NCI-H82 (cell line): ENCODE measurements at regions not wholly inside any gene's neighbourhood (a gene's known extent, or its start where the extent isn't known, plus 50 kb on each side); places are given as distances from the start of the nearest gene placed in this dataset.

Source experiments
- DNase-seq: peaks from one replicate; lab custom pipeline; 2025; lab: John Stamatoyannopoulos, UW

DNA sequence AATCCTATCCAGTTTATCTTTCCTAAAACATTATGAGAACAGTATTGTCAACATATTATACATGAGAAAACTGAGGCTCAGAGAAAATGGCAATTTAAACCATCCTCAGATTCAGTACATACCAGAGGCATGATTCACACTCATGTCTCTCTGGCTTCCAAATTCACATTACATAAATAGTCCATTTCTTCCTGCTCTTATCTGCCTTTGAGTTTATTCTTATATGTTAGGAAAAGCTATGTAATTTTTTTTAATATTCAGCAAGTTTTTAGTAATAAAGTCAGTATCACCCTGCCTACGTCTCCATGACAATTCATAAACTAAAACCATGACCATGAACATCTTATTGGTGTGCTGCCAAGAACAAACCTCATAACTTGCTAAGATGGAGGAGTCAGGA, 1260.2 kb upstream of the SORCS1 start:
- no peak for DNase-seq

DNA sequence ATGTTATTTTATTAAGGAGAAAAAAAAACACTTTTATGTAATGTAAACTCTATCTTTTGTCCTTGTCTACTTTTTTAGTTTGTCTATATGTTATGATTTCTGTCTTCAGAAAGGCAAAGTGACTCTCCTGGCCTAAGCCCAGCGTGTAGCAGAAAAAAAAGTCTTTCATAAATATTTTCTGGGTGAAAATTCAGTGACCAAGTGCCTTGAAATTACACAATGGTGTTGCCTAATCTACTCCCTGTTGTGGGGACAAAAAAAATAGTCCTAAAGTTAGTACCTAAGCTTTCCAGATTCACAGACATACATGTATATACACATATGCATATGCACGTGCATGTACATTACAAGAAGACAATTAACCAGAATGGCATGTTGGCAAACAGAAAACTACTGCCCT, 1257.8 kb upstream of the SORCS1 start:
- no peak for DNase-seq

DNA sequence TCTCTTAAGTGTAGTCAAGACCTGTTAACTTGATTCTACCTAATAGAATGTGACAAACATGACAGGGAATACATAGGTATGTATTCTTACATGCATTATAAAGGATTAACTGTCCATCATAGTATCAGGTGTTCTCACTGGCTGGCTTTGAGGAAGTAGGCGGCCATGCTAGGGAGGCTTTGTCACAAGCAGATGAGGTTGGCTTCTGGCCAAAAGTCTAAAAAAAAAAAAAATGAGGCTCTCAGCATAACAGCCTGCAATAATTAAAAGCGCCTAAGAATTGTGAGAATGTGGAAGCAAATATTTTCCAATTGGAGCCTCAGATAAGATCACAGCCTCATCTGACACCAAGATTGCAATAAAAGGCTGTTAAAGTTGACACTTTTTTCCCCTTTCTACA, 1256.8 kb upstream of the SORCS1 start:
- peak; percentile 71 for DNase-seq

DNA sequence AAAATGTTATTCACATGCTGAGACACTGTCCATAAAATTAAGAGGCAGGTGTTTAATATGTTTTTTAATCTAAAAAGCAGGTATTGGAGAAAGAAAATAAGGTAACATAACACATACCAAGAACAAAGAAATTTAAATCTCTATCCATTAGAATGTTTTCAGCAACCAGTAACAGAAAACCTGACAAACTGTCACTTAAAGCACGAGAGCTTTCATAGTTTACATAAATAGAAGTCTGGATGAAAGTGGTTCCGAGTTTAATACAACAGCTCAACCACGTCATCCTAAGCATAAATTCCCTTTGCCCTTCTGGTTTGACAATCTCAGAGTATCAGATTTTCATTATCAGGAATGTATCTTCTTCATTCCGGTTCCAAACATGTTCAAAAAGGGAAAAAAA, 1249.4 kb upstream of the SORCS1 start:
- no peak for DNase-seq

DNA sequence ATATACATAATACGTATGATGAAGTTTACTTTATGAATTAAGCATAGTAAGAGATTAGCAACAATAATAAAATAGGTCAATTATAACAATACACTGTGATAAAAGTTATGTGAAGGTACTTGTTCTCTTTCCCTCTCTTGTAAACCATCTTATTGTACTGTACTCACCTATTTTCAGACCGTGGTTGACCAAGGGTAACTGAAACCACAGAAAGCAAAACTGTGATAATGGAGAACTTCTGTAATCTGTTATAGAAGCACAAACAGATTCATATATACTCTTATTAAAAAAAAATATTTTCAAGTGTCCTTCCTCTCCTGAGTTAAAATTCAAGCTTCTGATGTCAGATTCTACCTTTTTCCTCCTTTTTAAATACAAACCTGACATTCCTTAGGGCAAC, 1247.8 kb upstream of the SORCS1 start:
- DNase-seq = no peak

DNA sequence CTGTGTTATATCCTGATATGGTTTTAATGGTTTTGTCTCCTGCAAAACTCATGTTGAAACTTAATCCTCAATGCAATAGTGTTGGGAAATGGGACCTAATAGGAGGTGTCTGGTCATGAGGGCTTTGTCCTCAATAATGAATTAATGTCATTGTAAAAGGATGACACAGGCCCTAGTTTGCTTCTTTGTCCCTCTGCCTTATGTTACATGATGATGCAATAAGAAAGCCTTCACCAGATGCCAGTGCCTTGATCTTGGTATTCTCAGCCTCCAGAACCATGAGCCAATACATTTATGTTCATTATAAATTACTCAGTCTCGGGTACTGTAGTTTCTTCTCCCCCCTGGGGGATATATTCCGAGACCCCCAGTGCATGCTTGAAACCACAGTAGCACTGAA, 1247.4 kb upstream of the SORCS1 start:
- DNase-seq = peak; percentile 50

DNA sequence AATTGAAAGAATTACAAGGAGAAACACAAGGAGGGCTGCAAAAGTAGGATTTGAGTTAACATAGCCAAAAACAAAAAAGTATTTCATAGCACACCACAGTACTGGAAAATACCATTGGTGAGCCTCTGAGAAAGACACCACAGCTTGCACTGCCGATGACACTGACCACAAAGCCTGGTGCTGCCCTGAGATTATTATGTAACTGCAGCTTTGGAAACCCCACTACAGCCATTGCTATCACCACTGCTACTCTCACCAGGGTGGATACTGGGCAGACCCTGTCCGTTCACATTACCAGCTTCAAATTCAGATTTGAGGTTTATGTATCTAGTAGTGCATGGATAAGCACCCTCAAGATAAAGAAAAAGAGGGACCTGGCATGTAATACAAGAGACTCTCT, 1246.7 kb upstream of the SORCS1 start:
- no peak for DNase-seq

DNA sequence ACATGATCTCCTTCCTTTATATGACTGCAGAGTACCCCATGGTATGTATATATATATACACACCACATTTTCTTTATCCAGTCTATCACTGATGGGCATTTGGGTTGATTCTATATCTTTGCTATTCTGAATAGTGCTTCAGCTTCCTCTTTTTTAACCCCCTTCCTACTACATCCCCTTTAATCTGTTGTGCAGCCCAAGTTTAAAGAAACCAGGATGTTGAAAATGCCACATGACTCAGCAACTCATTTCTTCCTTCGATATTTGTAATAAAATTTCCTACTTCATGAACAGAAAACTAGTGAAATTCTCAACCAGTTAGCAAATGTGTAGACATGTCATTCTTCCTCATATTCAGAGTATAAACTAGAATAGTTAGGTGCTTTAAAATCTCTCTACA, 1245.7 kb upstream of the SORCS1 start:
- no peak for DNase-seq

DNA sequence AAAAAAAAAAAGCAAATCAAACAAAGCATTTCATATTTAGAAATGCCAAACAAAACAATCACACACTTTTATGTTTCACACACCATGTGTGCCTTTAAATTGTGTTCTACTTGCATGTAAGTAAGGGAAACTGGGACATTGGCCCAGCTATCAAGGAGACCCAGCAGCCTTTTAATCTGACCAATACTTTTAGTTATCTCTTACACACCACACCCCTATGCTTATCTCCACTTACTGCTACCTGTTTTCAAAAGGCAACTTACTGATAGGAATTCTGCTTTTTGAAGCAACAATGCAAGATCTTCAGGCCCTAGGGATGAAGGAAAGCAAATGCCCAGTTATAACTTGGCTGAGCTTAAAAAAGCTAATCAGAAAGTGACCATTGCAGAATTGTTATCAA, 1244.8 kb upstream of the SORCS1 start:
- DNase-seq = no peak

DNA sequence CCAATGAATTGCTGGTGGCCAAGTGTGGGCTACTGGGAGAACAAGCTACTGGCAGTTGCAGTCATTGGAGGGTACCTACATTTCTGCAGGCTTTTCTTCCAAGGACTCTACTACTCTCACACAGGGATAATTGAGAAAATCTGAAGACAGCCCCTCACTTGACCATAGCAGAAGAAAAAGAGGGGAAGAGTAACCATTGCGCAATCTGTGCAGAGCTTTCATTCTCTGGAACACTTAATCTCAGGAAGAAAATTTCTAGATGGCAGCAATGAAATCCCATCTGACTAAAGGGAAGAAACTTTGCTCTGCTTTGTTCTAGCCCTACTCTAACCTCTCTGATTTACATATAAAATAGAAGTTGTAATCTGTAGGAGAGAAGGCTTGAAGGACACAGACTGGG, 1239.6 kb upstream of the SORCS1 start:
- DNase-seq = no peak

DNA sequence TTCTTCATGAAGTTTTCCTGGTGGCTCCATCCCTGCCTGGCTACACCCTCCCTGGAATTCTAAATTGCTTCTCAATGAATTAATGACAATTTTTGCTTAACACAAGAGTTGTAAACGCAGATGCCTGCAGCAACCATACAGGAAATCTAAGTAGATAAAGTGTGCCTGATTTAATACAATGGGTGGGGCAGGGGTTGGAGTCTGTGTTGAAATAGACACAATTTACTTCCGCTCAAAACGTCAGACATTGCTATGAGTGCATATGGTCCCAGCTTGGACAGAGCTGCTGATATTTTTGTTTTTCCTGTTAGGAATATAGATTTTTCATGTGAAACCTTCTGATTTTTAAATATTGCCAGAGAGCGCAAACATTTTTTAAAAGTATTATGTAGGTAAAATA, 1235.0 kb upstream of the SORCS1 start:
- DNase-seq = no peak

DNA sequence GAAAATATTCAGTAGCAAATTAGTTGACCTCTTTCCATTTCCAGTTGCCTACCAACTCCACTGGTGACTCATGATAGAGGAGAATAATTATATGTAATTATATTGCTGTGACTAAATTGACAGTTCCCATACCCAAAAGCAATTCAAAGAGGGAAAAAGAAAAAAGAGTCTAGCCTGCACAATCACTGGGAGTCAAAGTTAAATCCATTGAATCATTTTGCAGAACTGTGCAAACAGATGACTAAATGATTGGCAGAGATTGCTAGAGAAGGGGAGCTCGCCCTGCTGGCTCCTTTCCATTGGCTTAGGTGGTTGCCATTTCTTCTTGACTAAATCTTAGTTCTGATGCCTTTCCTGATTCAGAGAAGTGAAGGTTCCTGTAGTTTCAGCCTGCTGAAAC, 1228.6 kb upstream of the SORCS1 start:
- no peak for DNase-seq

DNA sequence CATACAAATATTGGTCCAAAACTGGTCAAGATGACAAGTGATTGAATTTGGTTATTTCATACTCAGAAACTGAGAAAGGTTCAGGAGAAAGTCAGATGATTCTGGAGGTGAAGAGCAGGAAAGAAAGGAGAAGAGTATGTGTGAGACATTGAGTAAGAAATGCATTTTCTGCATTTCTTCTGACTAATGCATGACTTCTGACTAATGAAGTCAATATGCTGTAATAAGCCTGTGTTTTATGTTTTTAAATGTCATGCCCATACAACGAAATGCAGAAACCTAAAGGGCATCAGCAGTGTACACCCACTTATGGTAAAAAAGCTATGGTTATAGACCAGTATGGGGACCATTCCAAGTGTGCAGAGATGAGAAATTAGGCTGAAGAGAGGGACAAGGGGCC, 1227.8 kb upstream of the SORCS1 start:
- no peak for DNase-seq

DNA sequence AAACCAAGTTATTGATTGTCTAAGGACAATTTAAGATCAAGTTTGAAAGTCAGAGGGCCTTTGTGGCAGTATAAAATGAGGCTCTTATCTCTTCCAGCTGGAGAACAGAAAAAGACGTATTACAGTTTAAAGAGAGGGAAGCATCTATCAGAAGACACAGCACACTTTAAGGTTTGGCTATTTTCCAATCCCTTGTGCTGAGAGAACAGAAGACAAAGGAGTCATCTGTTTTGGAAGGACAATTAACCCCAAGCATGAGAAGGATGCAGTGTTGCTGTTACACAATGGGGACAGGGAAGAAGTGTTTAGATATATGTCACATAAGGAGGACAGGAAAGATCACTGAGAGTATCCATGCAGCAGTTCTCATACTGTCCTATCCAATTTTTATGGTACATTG, 1224.2 kb upstream of the SORCS1 start:
- no peak for DNase-seq

DNA sequence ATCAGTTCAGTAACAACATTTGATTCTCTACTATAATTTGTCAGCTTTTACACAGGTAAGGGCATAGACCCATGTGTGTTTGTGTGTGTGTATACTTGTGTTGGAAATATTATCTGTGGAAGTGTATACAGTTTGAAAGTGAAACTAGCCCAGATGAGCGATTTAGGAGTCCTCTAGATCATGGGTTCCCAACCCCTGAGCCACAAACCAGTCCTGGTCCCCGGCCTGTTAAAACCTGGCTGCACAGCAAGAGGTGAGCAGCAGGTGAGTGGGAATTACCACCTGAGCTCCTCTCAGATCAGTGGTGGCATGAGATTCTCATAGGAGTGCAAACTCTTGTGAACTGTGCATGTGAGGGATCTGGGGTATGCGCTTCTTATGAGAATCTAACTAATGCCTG, 1221.5 kb upstream of the SORCS1 start:
- DNase-seq = no peak

DNA sequence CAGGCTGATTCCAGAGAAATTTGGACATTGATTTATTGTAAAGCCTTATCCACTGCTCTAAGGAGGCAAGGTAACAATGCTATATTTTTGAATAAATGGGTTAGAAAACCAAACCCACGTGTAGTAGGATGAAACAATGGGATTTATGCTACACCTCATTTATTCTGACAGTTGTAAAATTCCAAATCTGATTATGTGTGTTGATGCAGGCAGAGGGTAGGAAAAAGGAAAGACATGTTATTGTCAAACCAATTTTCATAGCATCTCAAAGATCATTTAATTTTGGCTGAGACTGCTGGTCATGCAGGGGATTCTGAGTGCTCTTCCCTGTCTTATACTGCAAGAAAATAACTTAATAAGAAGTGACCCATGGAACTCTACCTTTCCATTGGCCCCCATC, 1219.9 kb upstream of the SORCS1 start:
- DNase-seq = no peak

DNA sequence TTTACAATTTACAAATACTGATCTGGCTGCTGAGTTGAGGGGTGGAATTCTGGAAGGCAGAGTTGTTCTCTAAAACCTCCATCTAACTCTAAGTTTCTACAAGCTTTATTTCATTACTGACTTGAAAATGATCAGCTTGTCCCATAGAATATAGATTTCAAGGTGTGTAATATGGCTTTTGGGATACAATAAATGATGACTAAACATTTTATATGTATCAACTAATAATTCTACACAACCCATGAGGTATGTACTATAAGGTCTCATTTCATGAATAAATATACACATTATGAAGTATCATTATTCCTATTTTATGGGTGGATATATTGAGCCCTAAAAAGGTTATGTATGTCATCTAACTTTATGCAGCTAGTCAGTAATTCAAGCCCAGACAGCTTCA, 1214.3 kb upstream of the SORCS1 start:
- no peak for DNase-seq

DNA sequence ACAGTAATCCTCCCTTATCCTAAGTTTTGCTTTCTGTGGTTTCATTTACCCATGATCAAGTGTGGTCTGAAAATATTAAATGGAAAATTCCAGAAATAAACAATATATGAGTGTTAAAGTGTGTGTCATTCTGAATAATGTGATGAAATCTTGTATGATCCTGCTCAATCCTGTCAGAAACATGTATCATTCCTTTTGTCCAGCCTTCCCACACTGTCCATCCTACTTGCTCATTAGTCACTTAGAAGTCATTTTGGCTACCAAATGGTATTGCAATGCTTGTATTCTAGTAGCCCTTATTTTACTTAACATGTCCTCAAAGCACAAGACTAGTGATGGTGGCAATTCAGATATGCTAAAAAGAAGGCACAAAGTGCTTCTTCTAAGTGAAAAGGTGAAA, 1211.2 kb upstream of the SORCS1 start:
- DNase-seq = no peak

DNA sequence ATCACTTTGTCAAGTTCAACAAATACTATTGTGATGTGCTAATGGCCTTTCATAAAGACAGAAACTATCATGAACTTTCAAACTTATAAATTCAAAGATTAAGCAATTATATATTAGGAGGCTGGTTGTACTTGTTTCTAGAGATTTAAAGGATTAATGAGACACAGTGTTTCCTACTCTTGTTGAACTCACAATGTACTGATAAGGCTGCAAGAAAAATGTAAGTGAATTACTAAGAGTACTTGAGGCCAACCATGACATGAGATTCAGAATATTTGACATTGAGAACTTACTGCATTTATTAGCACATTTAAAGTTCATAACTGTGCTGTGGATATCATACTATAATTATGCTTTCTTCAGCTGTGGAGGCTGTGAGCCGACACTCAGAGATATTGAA, 1210.5 kb upstream of the SORCS1 start:
- DNase-seq = no peak

DNA sequence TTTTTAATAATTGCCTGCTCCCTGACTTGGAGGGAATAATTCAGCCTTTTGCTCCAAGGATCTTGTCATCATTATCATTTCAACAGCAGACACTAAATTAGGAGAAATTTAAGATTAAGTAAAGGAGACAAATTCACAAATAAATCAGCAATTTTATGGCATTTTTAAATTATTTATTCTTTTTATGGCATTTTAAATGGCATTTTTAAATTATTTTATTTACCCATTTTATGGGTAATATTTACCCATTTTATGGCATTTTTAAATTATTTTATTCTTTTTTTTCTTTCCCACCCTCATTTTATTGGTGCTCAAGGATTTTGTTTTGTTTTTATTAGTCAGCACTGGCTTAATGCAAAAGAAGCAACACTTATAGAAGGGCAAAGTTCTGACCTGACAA, 1201.0 kb upstream of the SORCS1 start:
- no peak for DNase-seq

DNA sequence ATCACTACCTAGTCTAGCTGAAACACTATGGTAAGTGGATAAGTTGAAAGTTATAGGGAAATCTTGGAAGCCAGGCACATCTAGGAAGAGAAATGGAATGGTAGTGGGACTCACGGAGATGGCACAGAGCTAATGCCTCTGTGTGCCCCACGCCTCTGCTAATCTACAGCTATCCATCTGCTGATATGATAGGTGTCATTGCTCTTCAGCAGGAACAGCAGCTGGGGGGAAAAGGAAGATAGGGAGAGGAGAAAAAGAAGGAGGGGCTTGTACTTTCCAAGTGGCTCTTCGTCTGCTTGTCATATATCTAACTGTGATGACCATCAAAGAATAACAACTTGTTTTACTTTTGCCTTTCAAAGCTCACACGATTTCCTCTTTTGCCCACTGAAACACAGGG, 1199.1 kb upstream of the SORCS1 start:
- DNase-seq = peak; percentile 69

DNA sequence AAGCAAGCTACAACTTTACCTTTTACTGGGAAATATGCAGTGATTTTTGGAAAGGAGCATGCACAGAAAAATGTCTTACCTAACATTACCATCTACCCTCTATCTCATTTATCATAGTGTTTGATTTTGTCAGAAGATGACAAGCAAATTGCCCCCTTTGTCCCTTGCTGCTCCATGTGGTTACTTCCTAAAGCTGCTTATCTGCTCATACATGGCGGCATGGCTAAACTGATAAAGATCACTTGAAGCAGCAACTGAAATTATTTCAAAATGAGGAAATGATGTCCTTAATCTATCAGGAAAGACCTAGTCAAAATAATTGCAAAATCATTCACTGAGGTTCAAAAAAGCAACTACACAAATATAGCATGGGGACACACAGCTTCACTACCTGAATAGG, 1198.5 kb upstream of the SORCS1 start:
- DNase-seq = peak; percentile 5

DNA sequence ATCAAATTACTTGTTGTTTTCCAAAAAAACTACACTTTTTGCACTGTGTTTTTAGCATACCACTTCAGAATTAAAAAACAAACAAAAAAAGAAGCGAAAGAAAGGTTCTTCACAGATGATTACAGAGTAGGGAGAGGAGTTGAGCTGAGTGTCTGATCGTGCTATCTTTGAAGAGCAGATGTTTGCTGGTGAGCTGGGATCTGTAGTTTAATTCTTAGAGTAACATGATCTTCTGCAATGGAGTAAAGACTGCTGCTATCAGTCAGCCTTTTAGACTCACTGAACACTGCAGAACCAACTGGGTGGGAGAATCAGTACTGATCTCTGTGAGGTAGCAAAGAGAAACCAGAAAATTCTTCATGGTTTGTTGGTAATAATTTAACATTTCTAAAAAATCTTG, 1197.8 kb upstream of the SORCS1 start:
- peak; percentile 28 for DNase-seq

DNA sequence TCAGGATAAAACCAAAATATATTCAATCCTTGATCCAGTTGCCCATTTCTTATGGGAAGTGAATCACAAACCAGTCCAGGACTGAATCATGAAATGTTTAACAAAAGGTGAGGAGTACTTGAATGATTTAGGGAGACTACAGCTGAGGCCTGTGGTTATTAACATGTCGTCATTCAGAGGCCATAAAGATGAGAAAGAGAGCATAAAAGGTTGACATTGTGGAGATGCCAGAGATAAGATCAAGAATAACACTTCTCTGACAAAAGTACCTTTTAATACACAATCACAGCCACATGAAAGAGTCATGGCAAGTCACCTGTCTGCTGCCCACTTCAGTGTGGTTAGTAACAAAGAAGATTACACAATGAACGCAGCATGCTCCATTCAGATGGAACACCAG, 1195.7 kb upstream of the SORCS1 start:
- no peak for DNase-seq

DNA sequence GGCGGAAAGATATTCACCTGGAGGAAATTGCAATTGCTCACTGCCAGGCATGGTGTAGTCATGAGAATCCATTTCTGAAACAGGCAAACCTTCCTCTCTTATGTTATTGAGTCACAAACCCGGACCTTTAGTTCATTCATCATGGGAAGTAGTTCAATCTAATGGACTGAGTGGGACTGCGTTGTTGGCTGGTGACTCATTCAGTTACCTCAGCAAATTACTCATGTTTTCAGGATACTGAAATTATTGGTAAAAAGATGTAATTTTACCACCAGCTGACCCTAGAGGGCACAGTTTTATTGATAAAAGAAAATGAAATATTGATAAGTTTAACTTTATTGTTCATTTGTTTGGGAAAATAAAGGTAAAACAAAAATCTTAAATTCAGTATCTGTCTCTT, 1194.4 kb upstream of the SORCS1 start:
- DNase-seq = no peak
